HK-2 (cell line): ENCODE measurements at regions not wholly inside any gene's neighbourhood (a gene's known extent, or its start where the extent isn't known, plus 50 kb on each side); places are given as distances from the start of the nearest gene placed in this dataset.

Source experiments
- DNase-seq: peaks from one replicate; pipeline ENCODE4 v3.0.0-alpha.2; 2018; ENCODE audit not compliant: unreplicated experiment

DNA sequence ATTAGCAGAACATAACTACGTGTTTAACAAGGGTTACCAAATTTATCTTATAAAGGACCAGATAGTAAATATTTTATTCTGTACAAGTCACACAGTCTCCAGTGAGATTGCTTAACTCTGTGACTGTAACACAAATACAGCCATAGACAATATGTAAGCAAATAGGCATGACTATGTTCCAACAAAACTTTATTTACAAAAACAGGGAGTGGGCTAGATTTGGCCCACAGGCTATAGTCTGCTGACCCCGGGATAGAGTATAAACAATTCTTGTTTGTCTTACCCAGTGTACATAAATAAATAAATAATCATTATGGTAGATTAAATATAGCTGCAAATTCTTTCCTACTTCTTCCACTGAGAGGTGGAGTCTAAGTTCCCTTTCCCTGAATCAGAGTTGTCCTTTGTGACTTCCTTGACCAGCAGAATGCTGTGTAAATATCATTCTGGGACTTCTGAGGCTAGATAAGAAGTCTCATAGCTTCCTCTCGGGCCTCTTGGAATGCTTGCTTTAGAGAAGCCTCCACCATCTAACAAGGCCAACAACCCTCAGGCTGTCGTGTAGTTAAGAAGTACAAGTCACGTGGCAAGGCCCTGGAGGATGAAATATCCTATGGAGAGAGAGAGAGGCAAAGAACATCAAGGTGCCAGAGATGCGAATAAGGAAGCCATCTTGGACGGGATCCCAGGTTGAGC lies 59.1 kb upstream of the TMEM244 start:
- no peak for DNase-seq

DNA sequence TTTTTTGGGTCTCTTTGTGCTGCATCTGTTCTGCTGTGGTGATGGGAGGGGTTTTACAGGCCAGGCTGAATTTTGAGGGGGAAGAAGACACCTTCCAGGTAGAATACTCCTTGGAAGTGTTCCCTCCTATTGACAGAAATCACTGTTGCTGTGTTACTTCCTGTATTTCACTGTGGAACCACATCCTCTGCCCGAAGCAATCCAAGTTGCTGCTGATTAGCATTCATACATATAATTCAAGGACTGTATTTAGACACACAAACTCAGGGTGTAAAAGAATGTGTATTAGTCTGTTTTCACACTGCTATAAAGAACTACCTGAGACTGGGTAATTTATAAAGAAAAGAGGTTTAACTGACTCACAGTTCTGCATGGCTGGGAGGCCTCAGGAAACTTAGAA lies 50.6 kb upstream of the TMEM244 start:
- no peak for DNase-seq
